ENCODE measurements at regions not wholly inside any gene's neighbourhood (a gene's known extent, or its start where the extent isn't known, plus 50 kb on each side); places are given as distances from the start of the nearest gene placed in this dataset.

DNA sequence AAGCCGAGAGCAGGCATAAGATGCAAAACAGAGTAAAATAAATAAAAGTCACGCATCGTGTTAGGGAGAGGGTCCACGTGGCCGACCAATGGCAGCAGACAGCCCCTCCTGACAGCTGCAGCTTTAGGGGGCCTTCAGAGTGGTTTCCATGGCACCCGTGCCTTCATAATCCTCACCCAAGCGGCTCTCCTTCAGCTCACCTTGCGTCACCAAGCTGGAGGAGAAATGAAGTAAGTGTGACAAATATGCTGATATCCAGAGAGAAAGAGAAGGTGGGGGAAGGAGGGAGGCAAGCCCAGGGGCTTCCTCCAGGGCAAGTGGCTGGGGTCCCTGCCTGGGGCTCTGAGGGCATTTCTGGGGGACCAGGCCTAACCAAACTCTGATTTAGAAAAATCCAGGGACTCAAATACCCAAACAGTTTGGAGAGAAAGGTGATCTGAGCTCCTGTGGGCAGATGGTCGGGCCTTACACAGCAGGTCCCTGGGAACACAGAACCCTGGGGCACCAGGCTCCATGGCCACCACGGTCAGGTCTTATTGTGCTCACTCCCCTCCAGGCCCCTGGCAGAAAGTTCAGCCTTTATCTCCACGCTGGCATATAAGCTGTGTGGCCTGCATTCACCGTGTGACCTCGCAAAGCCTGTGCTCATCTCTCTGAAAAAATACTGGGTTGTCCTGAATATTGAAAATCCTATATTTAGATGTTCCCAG lies 80.7 kb upstream of the TNRC6C start:
- Histone ChIP-seq H3K4me1 (ENCODE audit: control insufficient read depth, insufficient read depth, low read length) (peaks cover 15% of the 10 kb centered on the region), H3K4me3 (ENCODE audit: low read length) (no peak overlapping the region)

DNA sequence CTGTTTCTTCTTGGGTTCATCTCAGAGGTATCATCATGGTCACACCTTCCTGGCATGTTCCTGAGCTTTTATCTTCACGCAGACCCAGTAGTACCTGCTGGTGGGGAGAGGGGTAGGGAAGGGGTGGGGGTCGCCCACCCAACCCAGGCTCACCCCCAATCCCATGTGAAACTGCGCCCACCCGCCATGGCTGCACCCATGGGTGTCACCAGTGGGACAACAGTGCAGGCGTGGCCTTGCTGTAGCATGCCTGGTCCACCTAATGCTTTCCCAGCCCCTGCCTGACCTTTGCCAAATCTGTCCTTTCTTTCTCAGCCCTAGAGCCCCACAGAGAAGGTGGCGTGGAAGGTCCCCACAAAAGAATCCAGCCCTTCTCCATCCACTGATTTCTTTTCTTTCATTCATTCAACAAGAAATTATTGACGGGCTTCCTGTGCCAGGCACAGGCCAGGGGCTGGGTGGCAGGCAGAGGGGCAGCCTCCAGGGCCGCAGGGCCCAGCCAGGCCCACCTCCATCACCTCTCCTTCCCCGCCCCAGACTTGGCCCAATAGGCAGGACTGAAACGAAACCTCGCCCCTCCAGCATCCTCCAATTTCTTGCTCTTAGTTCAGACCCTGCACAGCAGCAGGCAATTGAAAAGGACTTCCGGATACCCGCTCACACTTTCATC lies 79.1 kb upstream of the TNRC6C start:
- H3K36me3 ChIP-seq (ENCODE audit: control insufficient read depth, insufficient read depth, low read length), result no peaks in the 10 kb centered on the region
- no peaks in the 10 kb centered on the region for H3K9me3 ChIP-seq (ENCODE audit: control insufficient read depth, low read length)
- H3K4me3 ChIP-seq (ENCODE audit: low read length), result no peak overlapping the region
- H3K27me3 ChIP-seq (ENCODE audit: control insufficient read depth, insufficient read depth, low read length), result peaks cover 3% of the 10 kb centered on the region
- H3K9ac ChIP-seq (ENCODE audit: low read length), result no peak overlapping the region
- peaks cover 19% of the 10 kb centered on the region for H3K4me1 ChIP-seq (ENCODE audit: control insufficient read depth, insufficient read depth, low read length)

More for the DNA sequence above, 80.7 kb upstream of the TNRC6C start:
- no peak overlapping the region for H3K9ac ChIP-seq (ENCODE audit: low read length)
- no peaks in the 10 kb centered on the region for H3K9me3 ChIP-seq (ENCODE audit: control insufficient read depth, low read length)
- H3K27me3 ChIP-seq (ENCODE audit: control insufficient read depth, insufficient read depth, low read length), result no peaks in the 10 kb centered on the region
- H3K36me3 ChIP-seq (ENCODE audit: control insufficient read depth, insufficient read depth, low read length), result no peaks in the 10 kb centered on the region

DNA sequence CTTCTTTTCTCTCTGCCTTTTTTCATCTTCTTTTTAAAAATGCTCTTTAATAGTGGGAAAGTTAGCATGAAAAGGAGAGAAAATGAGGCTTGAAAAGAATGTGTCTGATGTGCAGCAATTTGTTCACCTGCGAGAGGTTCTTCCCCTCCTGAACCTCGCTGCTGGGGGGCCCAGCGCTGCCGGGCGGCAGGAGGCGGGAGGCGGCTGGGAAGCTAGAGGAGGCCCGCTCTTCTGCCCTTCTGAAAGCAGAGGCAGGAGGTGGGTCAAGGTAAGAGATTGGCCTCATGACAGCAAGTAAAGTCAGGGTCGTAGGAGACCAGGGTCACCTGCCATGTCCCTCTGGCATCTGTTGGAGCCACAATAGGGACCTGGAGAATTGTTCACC lies 78.6 kb upstream of the TNRC6C start:
- H3K4me3 ChIP-seq (ENCODE audit: low read length), result no peak overlapping the region
- H3K4me1 ChIP-seq (ENCODE audit: control insufficient read depth, insufficient read depth, low read length), result peaks cover 19% of the 10 kb centered on the region
- H3K9ac ChIP-seq (ENCODE audit: low read length), result no peak overlapping the region
- no peaks in the 10 kb centered on the region for H3K9me3 ChIP-seq (ENCODE audit: control insufficient read depth, low read length)
- no peaks in the 10 kb centered on the region for H3K36me3 ChIP-seq (ENCODE audit: control insufficient read depth, insufficient read depth, low read length)
- peaks cover 3% of the 10 kb centered on the region for H3K27me3 ChIP-seq (ENCODE audit: control insufficient read depth, insufficient read depth, low read length)

DNA sequence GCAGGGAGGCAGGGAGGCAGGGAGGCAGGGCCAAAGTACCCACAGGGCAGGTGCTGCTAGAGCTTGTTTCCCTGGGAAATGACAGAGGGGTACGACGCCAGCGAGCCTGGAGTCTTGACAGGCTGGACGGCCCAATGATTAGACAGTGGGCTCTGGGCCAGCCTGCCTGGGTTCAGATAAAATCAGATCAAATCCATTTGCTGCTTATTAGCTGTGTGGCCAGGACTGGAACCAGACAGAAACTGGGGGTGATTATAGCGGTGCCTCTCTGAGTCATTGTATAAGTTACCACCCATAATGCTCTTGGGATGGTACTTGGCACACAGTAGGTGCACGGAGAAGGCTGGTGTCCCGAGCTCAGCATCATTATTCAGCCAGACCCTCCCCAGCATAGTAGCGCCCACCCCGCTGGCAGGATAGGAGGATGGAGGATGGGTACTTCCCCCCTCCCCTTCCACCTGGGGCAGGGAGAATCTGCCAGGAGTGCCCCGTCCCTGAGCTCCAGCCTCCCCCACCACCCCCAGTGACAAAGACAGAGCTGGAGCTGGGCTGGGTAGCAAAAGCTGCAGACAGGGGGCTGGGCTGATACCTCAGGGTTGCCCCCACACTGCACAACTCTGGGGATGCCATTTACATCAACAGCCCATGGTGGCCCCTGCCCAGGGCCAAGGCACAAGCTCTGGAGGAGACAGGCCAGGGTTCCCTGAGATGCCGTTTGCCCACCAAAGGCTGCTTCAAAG lies 77.6 kb upstream of the TNRC6C start:
- Histone ChIP-seq H3K4me1 (ENCODE audit: control insufficient read depth, insufficient read depth, low read length) (peaks cover 19% of the 10 kb centered on the region), H3K9me3 (ENCODE audit: control insufficient read depth, low read length) (no peaks in the 10 kb centered on the region), H3K27me3 (ENCODE audit: control insufficient read depth, insufficient read depth, low read length) (peaks cover 3% of the 10 kb centered on the region), H3K4me3 (ENCODE audit: low read length) (no peak overlapping the region), H3K9ac (ENCODE audit: low read length) (no peak overlapping the region), H3K36me3 (ENCODE audit: control insufficient read depth, insufficient read depth, low read length) (no peaks in the 10 kb centered on the region)

DNA sequence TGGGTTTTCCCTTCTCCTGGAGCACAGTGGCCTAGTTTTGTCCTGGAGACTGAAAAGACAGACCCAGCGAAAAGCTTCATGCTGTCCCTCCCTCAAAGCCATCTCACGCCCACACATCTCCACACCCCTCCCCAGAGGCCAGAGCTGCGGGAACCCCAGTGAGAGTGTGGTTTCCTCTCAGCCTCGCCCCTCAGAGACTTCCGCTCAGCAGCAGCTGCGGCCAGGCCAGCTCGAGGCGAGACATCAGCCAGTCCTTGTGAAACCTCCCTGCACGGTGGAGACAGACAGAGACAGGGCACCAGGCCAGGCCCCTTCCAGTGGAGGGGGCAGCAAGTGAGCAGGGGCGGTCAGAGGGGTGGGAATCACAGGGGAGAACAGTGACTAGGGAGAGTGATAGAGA lies 77.0 kb upstream of the TNRC6C start:
- Histone ChIP-seq H3K27me3 (ENCODE audit: control insufficient read depth, insufficient read depth, low read length) (peaks cover 8% of the 10 kb centered on the region), H3K9ac (ENCODE audit: low read length) (no peak overlapping the region), H3K36me3 (ENCODE audit: control insufficient read depth, insufficient read depth, low read length) (no peaks in the 10 kb centered on the region), H3K4me1 (ENCODE audit: control insufficient read depth, insufficient read depth, low read length) (peaks cover 19% of the 10 kb centered on the region), H3K9me3 (ENCODE audit: control insufficient read depth, low read length) (no peaks in the 10 kb centered on the region), H3K4me3 (ENCODE audit: low read length) (no peak overlapping the region)

DNA sequence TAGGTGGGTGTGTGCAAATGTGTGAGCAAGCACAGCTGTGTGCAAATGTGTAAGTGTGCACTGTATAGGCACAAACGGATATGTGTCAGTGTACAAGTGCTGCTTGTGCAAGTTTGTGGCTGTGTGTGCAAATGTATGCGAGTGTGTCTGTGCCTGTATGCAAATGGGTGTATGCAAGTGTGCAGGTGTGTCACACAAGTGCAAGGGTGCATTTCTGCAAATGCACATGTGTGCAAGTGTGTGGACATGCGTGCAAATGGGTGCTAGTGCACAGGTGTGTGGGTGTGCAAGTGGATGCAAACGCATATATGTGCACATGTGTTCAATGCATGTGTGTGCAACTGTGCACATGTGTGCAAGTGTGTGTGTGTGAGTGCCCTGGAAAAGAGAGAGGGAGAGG lies 76.5 kb upstream of the TNRC6C start:
- Histone ChIP-seq H3K9ac (ENCODE audit: low read length) (no peak overlapping the region), H3K4me3 (ENCODE audit: low read length) (no peak overlapping the region), H3K9me3 (ENCODE audit: control insufficient read depth, low read length) (no peaks in the 10 kb centered on the region), H3K36me3 (ENCODE audit: control insufficient read depth, insufficient read depth, low read length) (no peaks in the 10 kb centered on the region), H3K4me1 (ENCODE audit: control insufficient read depth, insufficient read depth, low read length) (peaks cover 21% of the 10 kb centered on the region), H3K27me3 (ENCODE audit: control insufficient read depth, insufficient read depth, low read length) (peaks cover 13% of the 10 kb centered on the region)

DNA sequence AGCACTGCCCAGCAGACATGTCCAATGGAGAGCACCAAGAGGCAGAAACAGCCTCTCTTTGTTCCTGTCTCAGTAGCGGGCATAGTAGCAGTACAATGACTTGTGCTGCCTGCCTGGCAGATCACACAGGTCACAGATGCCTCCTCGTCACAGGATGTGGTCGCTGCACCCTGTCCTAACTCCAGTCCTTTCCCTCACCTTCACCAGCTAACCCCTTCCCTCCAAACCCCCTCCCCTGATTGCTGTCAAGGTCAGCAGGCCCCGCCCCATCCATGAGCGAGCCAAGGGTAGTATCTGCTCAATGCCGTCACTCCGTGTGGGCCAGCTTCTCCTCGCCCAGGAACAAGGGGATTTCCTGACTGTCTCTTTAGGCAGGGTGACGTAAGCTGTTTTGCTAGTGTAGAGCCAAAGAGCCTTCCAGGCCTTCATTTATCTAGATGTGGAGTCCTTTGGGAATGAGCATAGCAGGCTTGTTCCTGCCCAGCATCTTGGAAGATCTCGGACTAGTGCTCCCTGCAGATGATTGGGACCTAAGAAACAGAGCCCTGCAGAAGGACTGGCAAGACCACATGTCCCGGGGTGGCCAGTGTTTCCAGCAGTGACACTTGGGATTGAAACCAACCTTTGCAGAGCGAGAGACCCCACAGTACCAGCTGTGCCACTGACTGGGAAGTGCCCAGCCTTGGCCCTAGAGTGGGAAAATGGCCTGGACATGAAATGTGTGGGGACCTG lies 75.9 kb upstream of the TNRC6C start:
- Histone ChIP-seq H3K9ac (ENCODE audit: low read length) (no peak overlapping the region), H3K4me1 (ENCODE audit: control insufficient read depth, insufficient read depth, low read length) (peaks cover 27% of the 10 kb centered on the region), H3K27me3 (ENCODE audit: control insufficient read depth, insufficient read depth, low read length) (peaks cover 19% of the 10 kb centered on the region), H3K4me3 (ENCODE audit: low read length) (no peak overlapping the region), H3K36me3 (ENCODE audit: control insufficient read depth, insufficient read depth, low read length) (no peaks in the 10 kb centered on the region), H3K9me3 (ENCODE audit: control insufficient read depth, low read length) (no peaks in the 10 kb centered on the region)

DNA sequence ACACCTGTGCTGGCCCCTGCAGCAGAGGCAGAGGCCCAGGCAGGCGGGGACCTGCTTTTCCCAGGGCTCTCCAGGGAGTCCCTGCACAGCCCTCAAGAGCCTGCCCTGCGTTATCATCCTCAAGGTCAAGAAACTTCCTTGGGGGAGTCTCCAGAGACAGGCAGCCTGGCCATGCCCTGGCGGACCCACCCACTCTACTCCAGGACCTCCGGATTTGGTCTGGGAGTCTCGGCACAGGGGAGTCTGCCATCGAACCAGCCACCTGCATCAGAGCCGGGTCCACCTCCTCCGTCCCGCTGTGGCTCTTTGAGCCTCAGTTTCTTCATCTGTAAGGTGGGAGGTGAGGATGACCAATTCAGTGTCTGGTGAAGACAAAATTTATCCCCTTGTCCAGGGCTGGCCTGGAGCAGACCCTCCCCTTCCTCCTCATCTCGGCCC lies 75.3 kb upstream of the TNRC6C start:
- Histone ChIP-seq H3K9me3 (ENCODE audit: control insufficient read depth, low read length) (no peaks in the 10 kb centered on the region), H3K27me3 (ENCODE audit: control insufficient read depth, insufficient read depth, low read length) (peaks cover 25% of the 10 kb centered on the region), H3K9ac (ENCODE audit: low read length) (no peak overlapping the region), H3K36me3 (ENCODE audit: control insufficient read depth, insufficient read depth, low read length) (no peaks in the 10 kb centered on the region), H3K4me1 (ENCODE audit: control insufficient read depth, insufficient read depth, low read length) (peaks cover 33% of the 10 kb centered on the region), H3K4me3 (ENCODE audit: low read length) (no peak overlapping the region)

DNA sequence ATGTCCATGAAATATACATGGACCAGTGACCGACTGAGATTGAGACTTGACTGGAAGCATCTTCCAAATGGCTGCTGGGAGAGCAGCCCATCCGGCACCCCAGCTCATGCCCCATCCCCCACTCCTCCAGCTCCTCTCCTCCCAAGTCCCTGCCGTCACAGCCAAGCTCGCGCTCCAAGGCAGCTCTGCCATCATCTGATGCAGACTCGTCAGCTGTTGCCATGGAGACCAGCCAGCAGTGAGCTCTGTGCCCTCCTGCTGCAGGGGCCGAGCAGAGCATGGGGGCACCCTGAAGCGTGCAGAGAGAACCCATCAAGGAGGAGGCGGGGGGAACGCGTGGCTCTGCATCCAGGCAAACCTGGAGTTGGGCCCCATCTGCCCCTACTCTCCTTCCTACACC lies 74.5 kb upstream of the TNRC6C start:
- peaks cover 26% of the 10 kb centered on the region for H3K27me3 ChIP-seq (ENCODE audit: control insufficient read depth, insufficient read depth, low read length)
- no peaks in the 10 kb centered on the region for H3K36me3 ChIP-seq (ENCODE audit: control insufficient read depth, insufficient read depth, low read length)
- no peaks in the 10 kb centered on the region for H3K9me3 ChIP-seq (ENCODE audit: control insufficient read depth, low read length)
- H3K4me1 ChIP-seq (ENCODE audit: control insufficient read depth, insufficient read depth, low read length), result peaks cover 33% of the 10 kb centered on the region
- no peak overlapping the region for H3K4me3 ChIP-seq (ENCODE audit: low read length)
- H3K9ac ChIP-seq (ENCODE audit: low read length), result no peak overlapping the region

DNA sequence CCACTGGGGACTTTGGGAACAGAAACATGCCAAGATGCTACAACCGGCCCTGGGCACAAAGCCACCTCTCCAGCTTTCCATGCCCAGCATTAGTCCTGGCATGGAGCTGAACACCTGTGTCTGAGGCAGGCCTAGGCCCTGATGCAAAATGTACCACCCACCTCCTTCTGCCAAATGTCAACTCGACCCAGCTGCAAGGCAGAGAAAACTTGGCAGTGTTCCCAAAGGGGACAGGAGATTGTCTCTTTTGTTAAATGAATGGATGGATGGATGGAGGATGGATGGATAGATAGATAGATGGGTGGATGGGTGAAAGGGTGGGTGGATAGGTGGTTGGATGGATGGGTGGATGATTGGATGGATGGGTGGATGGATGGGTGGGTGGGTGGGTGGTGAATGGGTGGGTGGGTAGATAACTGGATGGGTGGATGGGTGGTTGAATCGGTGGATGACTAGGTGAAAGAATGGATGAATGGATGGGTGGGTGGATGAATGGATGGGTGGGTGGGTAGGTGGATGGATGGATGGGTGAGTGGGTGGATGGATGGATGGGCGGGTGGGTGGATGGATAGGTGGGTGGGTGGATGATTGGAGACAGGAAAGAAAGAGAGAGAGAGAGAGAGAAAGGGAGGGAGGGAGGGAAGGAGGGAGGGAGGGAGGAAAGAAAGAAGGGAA lies 73.4 kb upstream of the TNRC6C start:
- Histone ChIP-seq H3K27me3 (ENCODE audit: control insufficient read depth, insufficient read depth, low read length) (peaks cover 30% of the 10 kb centered on the region), H3K9me3 (ENCODE audit: control insufficient read depth, low read length) (no peaks in the 10 kb centered on the region), H3K36me3 (ENCODE audit: control insufficient read depth, insufficient read depth, low read length) (no peaks in the 10 kb centered on the region), H3K9ac (ENCODE audit: low read length) (no peak overlapping the region), H3K4me3 (ENCODE audit: low read length) (no peak overlapping the region), H3K4me1 (ENCODE audit: control insufficient read depth, insufficient read depth, low read length) (peaks cover 33% of the 10 kb centered on the region)

DNA sequence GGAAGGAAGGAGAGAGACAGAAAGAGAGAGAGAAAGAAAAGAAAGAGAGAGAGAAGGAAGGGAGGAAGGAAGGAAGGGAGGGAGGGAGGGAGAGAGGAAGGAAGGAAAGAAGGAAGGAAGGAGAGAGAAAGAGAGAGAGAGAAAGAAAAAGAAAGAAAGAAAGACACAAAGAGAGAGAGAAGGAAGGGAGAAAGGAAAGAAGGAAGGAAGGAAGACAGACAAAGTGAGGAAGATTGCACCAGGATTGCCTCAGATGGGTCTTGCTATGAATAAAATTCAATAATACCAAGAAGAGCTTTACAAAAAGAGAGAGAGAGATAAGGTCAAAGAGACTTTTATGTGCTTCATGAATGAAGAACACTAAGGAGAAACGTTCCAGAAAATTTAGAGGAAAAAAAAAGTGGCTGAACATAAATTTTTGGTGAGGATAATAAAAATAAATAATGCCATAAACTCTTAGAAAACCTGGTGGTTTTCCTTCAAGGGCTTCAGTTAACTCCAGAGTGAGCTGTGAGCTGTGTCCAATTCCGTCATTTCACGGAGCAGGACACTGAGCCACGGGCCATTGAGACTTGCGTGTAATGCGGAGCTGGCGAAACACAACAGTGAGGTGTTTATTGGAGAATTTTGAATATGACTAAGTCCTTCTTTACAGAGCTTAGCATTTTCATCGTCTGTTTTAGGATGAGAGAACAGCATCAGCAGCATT lies 72.7 kb upstream of the TNRC6C start:
- Histone ChIP-seq H3K4me1 (ENCODE audit: control insufficient read depth, insufficient read depth, low read length) (peaks cover 33% of the 10 kb centered on the region), H3K9ac (ENCODE audit: low read length) (no peak overlapping the region), H3K36me3 (ENCODE audit: control insufficient read depth, insufficient read depth, low read length) (no peaks in the 10 kb centered on the region), H3K27me3 (ENCODE audit: control insufficient read depth, insufficient read depth, low read length) (peaks cover 32% of the 10 kb centered on the region), H3K4me3 (ENCODE audit: low read length) (no peak overlapping the region), H3K9me3 (ENCODE audit: control insufficient read depth, low read length) (no peaks in the 10 kb centered on the region)
